HCT116 (cell line): ENCODE measurements at regions not wholly inside any gene's neighbourhood (a gene's known extent, or its start where the extent isn't known, plus 50 kb on each side); places are given as distances from the start of the nearest gene placed in this dataset.

Experiments used
- ATAC-seq: fragments of 200-7000 bp; cut with Tn5 transposase; 2 replicates; pipeline ENCODE4 v1.9.1; 2020; ENCODE audit warnings: mild to moderate bottlenecking, moderate library complexity
- BruUV-seq: library from RNA; stranded (reverse); fragments of 400-500 nt; replicated peaks from 2 replicates; lab custom pipeline; 2021; lab: Mats Ljungman, UMichigan
- CTCF ChIA-PET: fragments of 300-600 bp; sonication (Branson Sonifier 250); formaldehyde crosslinking; loops from one replicate; lab custom pipeline; 2021; ENCODE audit warnings: antibody characterized with exemption; lab: Charles Lee
- POLR2A ChIA-PET: fragments of 300-600, 350-600 bp; sonication (Branson Sonifier 250); formaldehyde crosslinking; loops from one replicate; lab custom pipeline; 2021; ENCODE audit warnings: antibody characterized with exemption; lab: Charles Lee
- RAD21 ChIA-PET, 2 experiments: fragments of 300-600 bp; sonication (Branson Sonifier 250); formaldehyde crosslinking; loops; one replicate each; lab custom pipeline; 2023; ENCODE audit warnings: low total read pairs in 2 of 2; ENCODE audit not compliant: uncharacterized antibody in 2 of 2, unreplicated experiment in 2 of 2, low non-redundant PET in 1 of 2; lab: Charles Lee
- DNase-seq: peaks from one replicate; pipeline ENCODE4 v3.0.0-alpha.2; 2010; ENCODE audit warnings: low read depth, low spot score
- H2AFZ ChIP-seq: fragments of 200-600 bp; shearing (Covaris generic), sonication (generic); 2 replicates; pipeline ENCODE4 v1.6.1; 2017; ENCODE audit warnings: low read depth, mixed run types, mixed read lengths, antibody characterized with exemption, low read length; ENCODE audit not compliant: poor library complexity, severe bottlenecking
- H3K27ac ChIP-seq: 2 replicates; pipeline ENCODE4 v1.5.1; 2012; ENCODE audit warnings: low read depth, low read length
- H3K27me3 ChIP-seq: fragments of 200-600 bp; sonication (generic); 2 replicates; pipeline ENCODE4 v1.6.1; 2016; ENCODE audit warnings: mixed run types, low read length, mixed read lengths; ENCODE audit not compliant: insufficient read depth
- H3K36me3 ChIP-seq, 2 experiments: fragments of 200-500 bp in 1 of 2; fragments of 200-600 bp in 1 of 2; sonication (Bioruptor generic) in 1 of 2; sonication (generic) in 1 of 2; 2 replicates each; pipeline versions ENCODE4 v1.5.1 to v1.6.1; 2014 to 2016; ENCODE audit warnings: low read length in 2 of 2, inconsistent platforms in 1 of 2, mixed read lengths in 1 of 2, mixed run types in 1 of 2; ENCODE audit not compliant: insufficient read depth in 2 of 2, control insufficient read depth in 1 of 2
- H3K4me1 ChIP-seq, 2 experiments: fragments of 200-600 bp in 1 of 2; sonication (generic) in 1 of 2; 2 replicates each; pipeline versions ENCODE4 v1.5.1 to v1.6.1; 2012 to 2017; ENCODE audit warnings: low read length in 2 of 2, inconsistent platforms in 1 of 2, mild to moderate bottlenecking in 1 of 2, mixed read lengths in 1 of 2, mixed run types in 1 of 2, moderate library complexity in 1 of 2; ENCODE audit not compliant: insufficient read depth in 2 of 2, control insufficient read depth in 1 of 2
- H3K4me2 ChIP-seq: fragments of 200-600 bp; sonication (generic); 2 replicates; pipeline ENCODE4 v1.6.1; 2017; ENCODE audit warnings: mixed run types, low read length, mixed read lengths
- H3K4me3 ChIP-seq, 2 experiments: fragments of 200-600 bp in 1 of 2; sonication (generic) in 1 of 2; replicated peaks in 1 of 2; 2 replicates each; pipeline ENCODE4 v1.5.1; 2011 to 2016; ENCODE audit warnings: low read length in 2 of 2, control low read depth in 1 of 2, low read depth in 1 of 2, mild to moderate bottlenecking in 1 of 2, mixed read lengths in 1 of 2, mixed run types in 1 of 2
- H3K79me2 ChIP-seq: fragments of 200-600 bp; sonication (generic); 2 replicates; pipeline ENCODE4 v1.6.1; 2017; ENCODE audit warnings: mild to moderate bottlenecking, mixed run types, low read length, moderate library complexity, mixed read lengths; ENCODE audit not compliant: insufficient read depth
- H3K9ac ChIP-seq: fragments of 200-600 bp; sonication (generic); 2 replicates; pipeline ENCODE4 v1.6.1; 2016; ENCODE audit warnings: low read length, mixed read lengths
- H3K9me2 ChIP-seq: fragments of 200-600 bp; sonication (generic), shearing (Covaris generic); 2 replicates; pipeline ENCODE4 v1.6.1; 2017; ENCODE audit warnings: mixed run types, mild to moderate bottlenecking, moderate library complexity; ENCODE audit not compliant: insufficient read depth
- H3K9me3 ChIP-seq, 2 experiments: fragments of 200-500 bp in 1 of 2; fragments of 200-600 bp in 1 of 2; sonication (Bioruptor generic) in 1 of 2; sonication (generic) in 1 of 2; 2 replicates each; pipeline ENCODE4 v1.6.1; 2014 to 2017; ENCODE audit warnings: low read length in 2 of 2, mixed read lengths in 2 of 2, inconsistent platforms in 1 of 2, low read depth in 1 of 2, mild to moderate bottlenecking in 1 of 2, mixed run types in 1 of 2, moderate library complexity in 1 of 2; ENCODE audit not compliant: control insufficient read depth in 1 of 2, insufficient read depth in 1 of 2
- H4K20me1 ChIP-seq: fragments of 200-600 bp; sonication (generic), shearing (Covaris generic); 2 replicates; pipeline ENCODE4 v1.6.1; 2017; ENCODE audit warnings: mixed run types, mild to moderate bottlenecking, moderate library complexity; ENCODE audit not compliant: insufficient read depth
- CBX3 ChIP-seq: IDR thresholded peaks from 2 replicates; pipeline ENCODE4 v1.6.1; 2012; ENCODE audit warnings: low read depth
- CEBPB ChIP-seq: IDR thresholded peaks from 2 replicates; pipeline ENCODE4 v1.6.1; 2012; ENCODE audit warnings: low read depth
- ELF1 ChIP-seq: IDR thresholded peaks from 2 replicates; pipeline ENCODE4 v1.6.1; 2012; ENCODE audit warnings: low read depth, borderline replicate concordance
- EZH2 ChIP-seq: fragments of 200-600 bp; sonication (generic); IDR thresholded peaks from 2 replicates; pipeline ENCODE4 v1.6.1; 2017; ENCODE audit warnings: antibody characterized with exemption, mixed run types
- POLR2A ChIP-seq: IDR thresholded peaks from 2 replicates; pipeline ENCODE4 v1.7.0; 2011; ENCODE audit warnings: borderline replicate concordance; ENCODE audit not compliant: insufficient read depth, insufficient read length; ENCODE audit errors: extremely low read depth
- RAD21 ChIP-seq: IDR thresholded peaks from 2 replicates; pipeline ENCODE4 v1.6.1; 2012; ENCODE audit warnings: low read depth, mild to moderate bottlenecking
- SIN3A ChIP-seq: IDR thresholded peaks from 2 replicates; pipeline ENCODE4 v1.6.1; 2012; ENCODE audit warnings: low read depth
- SP1 ChIP-seq: IDR thresholded peaks from 2 replicates; pipeline ENCODE4 v1.6.1; 2012; ENCODE audit warnings: low read depth
- SRF ChIP-seq: IDR thresholded peaks from 2 replicates; pipeline ENCODE4 v1.6.1; 2012; ENCODE audit warnings: low read depth
- intact Hi-C: fragments of 100-400 bp; cut with micrococcal nuclease; formaldehyde crosslinking; loops from 2 replicates; pipeline ENCODE4 v1.10.0; 2022
- TF ChIP-seq, protein P1 (sequence below): IDR thresholded peaks from 2 replicates; pipeline ENCODE4 v1.6.1; 2012
- TF ChIP-seq, protein P2 (sequence below): IDR thresholded peaks from 2 replicates; pipeline ENCODE4 v1.6.1; 2012
- TF ChIP-seq, protein P3 (sequence below), 3 experiments: fragments of 200-600 bp in 1 of 3; sonication (generic) in 1 of 3; IDR thresholded peaks in 2 of 3; conservative IDR thresholded peaks in 1 of 3; 2 replicates each; pipeline ENCODE4 v1.5.1; 2012 to 2017; ENCODE audit warnings: low read depth in 2 of 3, low read length in 2 of 3, antibody characterized with exemption in 1 of 3, borderline replicate concordance in 1 of 3, control low read depth in 1 of 3, mild to moderate bottlenecking in 1 of 3, mixed read lengths in 1 of 3, mixed run types in 1 of 3, moderate library complexity in 1 of 3; ENCODE audit not compliant: insufficient read depth in 1 of 3

- no peak for ATAC-seq
- POLR2A ChIA-PET: no interaction called here
Observed at GRCh38 chr14:101624536-101624935, 63.2 kb downstream of the DIO3 start.

More at GRCh38 chr14:101624536-101624935, 63.2 kb downstream of the DIO3 start:
- Histone ChIP-seq H3K9ac (no peak overlapping the region), H3K27me3 (no peaks in the 10 kb centered on the region), H3K36me3 (no peaks in the 10 kb centered on the region), H3K79me2 (no peaks in the 10 kb centered on the region), H2AFZ (no peak overlapping the region), H3K27ac (no peak overlapping the region), H3K9me3 (no peaks in the 10 kb centered on the region), H3K4me3 (no peak overlapping the region), H3K9me2 (no peaks in the 10 kb centered on the region), H3K4me1 (peaks cover 7 to 9% of the 10 kb centered on the region in 2 experiments; a peak in 3 of 4 replicates), H3K4me2 (no peak overlapping the region), H4K20me1 (no peaks in the 10 kb centered on the region)
- TF ChIP-seq CBX3 (no peak), SP1 (no peak), SRF (no peak), POLR2A (no peak), EZH2 (no peak), ELF1 (no peak), RAD21 (no peak), SIN3A (no peak), CEBPB (no peak)
- TF ChIP-seq, protein P1, sequence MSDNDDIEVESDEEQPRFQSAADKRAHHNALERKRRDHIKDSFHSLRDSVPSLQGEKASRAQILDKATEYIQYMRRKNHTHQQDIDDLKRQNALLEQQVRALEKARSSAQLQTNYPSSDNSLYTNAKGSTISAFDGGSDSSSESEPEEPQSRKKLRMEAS: no peak
- TF ChIP-seq, protein P2, sequence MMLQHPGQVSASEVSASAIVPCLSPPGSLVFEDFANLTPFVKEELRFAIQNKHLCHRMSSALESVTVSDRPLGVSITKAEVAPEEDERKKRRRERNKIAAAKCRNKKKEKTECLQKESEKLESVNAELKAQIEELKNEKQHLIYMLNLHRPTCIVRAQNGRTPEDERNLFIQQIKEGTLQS: no peak
- TF ChIP-seq, protein P3, sequence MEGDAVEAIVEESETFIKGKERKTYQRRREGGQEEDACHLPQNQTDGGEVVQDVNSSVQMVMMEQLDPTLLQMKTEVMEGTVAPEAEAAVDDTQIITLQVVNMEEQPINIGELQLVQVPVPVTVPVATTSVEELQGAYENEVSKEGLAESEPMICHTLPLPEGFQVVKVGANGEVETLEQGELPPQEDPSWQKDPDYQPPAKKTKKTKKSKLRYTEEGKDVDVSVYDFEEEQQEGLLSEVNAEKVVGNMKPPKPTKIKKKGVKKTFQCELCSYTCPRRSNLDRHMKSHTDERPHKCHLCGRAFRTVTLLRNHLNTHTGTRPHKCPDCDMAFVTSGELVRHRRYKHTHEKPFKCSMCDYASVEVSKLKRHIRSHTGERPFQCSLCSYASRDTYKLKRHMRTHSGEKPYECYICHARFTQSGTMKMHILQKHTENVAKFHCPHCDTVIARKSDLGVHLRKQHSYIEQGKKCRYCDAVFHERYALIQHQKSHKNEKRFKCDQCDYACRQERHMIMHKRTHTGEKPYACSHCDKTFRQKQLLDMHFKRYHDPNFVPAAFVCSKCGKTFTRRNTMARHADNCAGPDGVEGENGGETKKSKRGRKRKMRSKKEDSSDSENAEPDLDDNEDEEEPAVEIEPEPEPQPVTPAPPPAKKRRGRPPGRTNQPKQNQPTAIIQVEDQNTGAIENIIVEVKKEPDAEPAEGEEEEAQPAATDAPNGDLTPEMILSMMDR (IDR thresholded peaks at IDR 0.05 in 2 of 3, conservative IDR thresholded peaks at IDR 0.05 in 1 of 3; ENCODE audit: borderline replicate concordance in 1 of 3, insufficient read depth in 1 of 3, low read depth in 2 of 3, low read length in 2 of 3): no peak
- intact Hi-C loops: no loop called here
- ChIA-PET RAD21 (no interaction called here), CTCF (no interaction called here)
- no peak for DNase-seq
- no TSS peak for BruUV-seq
